ENCODE measurements at regions not wholly inside any gene's neighbourhood (a gene's known extent, or its start where the extent isn't known, plus 50 kb on each side); places are given as distances from the start of the nearest gene placed in this dataset.

DNA sequence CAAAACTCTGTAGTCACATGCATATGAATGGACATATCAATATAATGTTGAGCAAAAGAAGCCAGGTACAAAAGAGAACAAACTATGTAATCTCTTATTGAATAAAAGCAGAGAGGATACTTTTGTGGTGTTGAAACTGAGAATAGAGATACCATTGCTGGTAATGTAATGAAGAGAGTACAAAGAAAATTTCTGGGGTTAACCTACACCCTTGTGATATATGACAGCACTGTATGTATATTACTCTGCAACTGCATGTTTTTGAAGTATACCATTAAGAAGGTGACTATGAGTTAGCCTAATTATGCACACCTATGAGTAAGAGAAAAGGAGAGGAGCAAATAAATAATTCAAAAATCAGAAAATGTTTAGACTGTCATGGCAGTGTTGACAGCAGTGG lies 268.8 kb upstream of the DEFB112 start:
- H3K27me3 ChIP-seq (ENCODE audit: control insufficient read depth, insufficient read depth, low read length, poor library complexity, severe bottlenecking), result no peaks in the 10 kb centered on the region
- no peaks in the 10 kb centered on the region for H3K36me3 ChIP-seq (ENCODE audit: control insufficient read depth, insufficient read depth, low read length)
- H3K4me3 ChIP-seq (ENCODE audit: insufficient read depth, low read depth, low read length), result no peak overlapping the region
- H3K9me3 ChIP-seq (ENCODE audit: control insufficient read depth, low read length), result no peaks in the 10 kb centered on the region
- H3K27ac ChIP-seq (ENCODE audit: insufficient read depth, low read depth, low read length, poor library complexity, severe bottlenecking), result no peak overlapping the region
- no peaks in the 10 kb centered on the region for H3K4me1 ChIP-seq (ENCODE audit: control insufficient read depth, insufficient read depth, low read length)

DNA sequence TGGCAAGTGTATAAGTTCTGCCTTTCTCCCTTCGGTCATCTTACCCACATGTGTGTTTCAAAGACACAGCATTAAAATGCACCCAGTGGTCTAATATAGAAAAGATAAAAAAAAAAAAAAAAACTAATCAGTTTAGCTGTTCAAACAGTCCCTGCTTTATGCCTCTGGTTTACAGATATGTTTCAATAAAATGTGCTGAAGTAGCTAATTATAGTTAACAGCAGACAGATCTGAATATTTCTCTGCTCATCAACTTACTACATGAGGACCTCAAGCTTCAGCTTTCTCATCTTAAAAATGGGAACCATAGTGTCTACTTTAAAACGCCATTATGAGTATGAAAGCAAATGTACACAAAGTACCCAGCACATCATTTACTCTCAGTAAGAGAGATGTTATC lies 280.6 kb upstream of the DEFB112 start:
- no peaks in the 10 kb centered on the region for H3K9me3 ChIP-seq (ENCODE audit: control insufficient read depth, low read length)
- no peaks in the 10 kb centered on the region for H3K27me3 ChIP-seq (ENCODE audit: control insufficient read depth, insufficient read depth, low read length, poor library complexity, severe bottlenecking)
- WGBS, 2 experiments, result 90 to 100% methylated on average over 2 of the region's 2 CpGs
- no peaks in the 10 kb centered on the region for H3K36me3 ChIP-seq (ENCODE audit: control insufficient read depth, insufficient read depth, low read length)
- no peak overlapping the region for H3K4me3 ChIP-seq (ENCODE audit: insufficient read depth, low read depth, low read length)
- no peaks in the 10 kb centered on the region for H3K4me1 ChIP-seq (ENCODE audit: control insufficient read depth, insufficient read depth, low read length)
- H3K27ac ChIP-seq (ENCODE audit: insufficient read depth, low read depth, low read length, poor library complexity, severe bottlenecking), result no peak overlapping the region

GRCh38 chr6:50330963-50331362 lies 281.2 kb upstream of the DEFB112 start:
- Histone ChIP-seq H3K4me3 (ENCODE audit: insufficient read depth, low read depth, low read length) (no peak overlapping the region), H3K27ac (ENCODE audit: insufficient read depth, low read depth, low read length, poor library complexity, severe bottlenecking) (no peak overlapping the region), H3K36me3 (ENCODE audit: control insufficient read depth, insufficient read depth, low read length) (no peaks in the 10 kb centered on the region), H3K9me3 (ENCODE audit: control insufficient read depth, low read length) (no peaks in the 10 kb centered on the region), H3K27me3 (ENCODE audit: control insufficient read depth, insufficient read depth, low read length, poor library complexity, severe bottlenecking) (no peaks in the 10 kb centered on the region), H3K4me1 (ENCODE audit: control insufficient read depth, insufficient read depth, low read length) (no peaks in the 10 kb centered on the region)
- WGBS, 2 experiments, result 95 to 96% methylated on average over 3 of the region's 3 CpGs

DNA sequence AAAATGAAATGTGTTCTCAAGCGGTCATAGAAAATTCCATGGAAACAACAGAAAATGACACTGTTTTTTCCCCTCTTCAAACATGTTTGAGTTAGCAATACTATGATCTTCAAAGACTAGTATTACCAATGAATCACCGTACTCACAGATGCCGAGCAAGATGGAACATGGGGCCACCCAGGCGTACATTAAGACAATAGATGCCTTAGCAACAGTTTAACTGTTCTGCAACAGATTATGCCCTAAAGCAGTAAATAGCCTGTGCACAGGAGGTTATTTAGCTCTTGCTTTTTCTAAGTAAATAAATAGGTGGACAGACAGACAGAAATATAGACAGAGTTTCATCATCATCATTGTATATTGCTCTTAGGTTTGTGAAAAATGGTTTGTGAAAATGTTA lies 284.0 kb upstream of the DEFB112 start:
- no peaks in the 10 kb centered on the region for H3K9me3 ChIP-seq (ENCODE audit: control insufficient read depth, low read length)
- H3K4me1 ChIP-seq (ENCODE audit: control insufficient read depth, insufficient read depth, low read length), result no peaks in the 10 kb centered on the region
- no peaks in the 10 kb centered on the region for H3K36me3 ChIP-seq (ENCODE audit: control insufficient read depth, insufficient read depth, low read length)
- 96% methylated on average over 4 of the region's 4 CpGs for WGBS, 2 experiments
- H3K27me3 ChIP-seq (ENCODE audit: control insufficient read depth, insufficient read depth, low read length, poor library complexity, severe bottlenecking), result no peaks in the 10 kb centered on the region
- H3K27ac ChIP-seq (ENCODE audit: insufficient read depth, low read depth, low read length, poor library complexity, severe bottlenecking), result no peak overlapping the region
- H3K4me3 ChIP-seq (ENCODE audit: insufficient read depth, low read depth, low read length), result no peak overlapping the region

DNA sequence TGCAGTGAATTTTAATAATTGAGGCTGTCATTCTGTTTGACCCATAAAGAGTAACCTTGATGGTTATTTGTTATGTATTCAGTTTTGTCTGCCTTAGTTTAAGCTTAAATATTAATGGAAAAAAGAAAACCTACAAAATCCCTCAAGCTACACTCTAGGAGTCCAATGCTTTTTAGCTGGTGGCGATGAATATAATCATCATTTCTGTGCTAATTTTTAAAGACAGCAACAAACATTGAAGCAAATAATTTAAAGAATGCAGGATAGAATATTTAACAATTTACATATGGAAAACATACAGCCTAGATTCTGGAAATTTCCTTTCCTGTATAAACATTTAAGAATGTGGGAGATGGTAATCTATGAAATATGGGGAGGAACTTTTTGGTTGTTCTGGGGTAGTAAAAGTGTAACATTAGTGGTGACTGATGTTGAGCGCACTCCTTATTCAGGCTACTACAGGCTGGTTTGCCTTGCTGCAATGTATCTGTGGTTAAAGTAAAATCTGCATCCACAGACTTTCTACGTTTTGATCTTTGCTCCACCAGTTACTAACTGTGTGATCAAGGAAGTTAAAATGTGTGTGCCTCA lies 287.9 kb upstream of the DEFB112 start:
- no peak overlapping the region for H3K4me3 ChIP-seq (ENCODE audit: insufficient read depth, low read depth, low read length)
- 98 to 100% methylated on average over 2 to 3 of the region's 3 CpGs for WGBS, 2 experiments

DNA sequence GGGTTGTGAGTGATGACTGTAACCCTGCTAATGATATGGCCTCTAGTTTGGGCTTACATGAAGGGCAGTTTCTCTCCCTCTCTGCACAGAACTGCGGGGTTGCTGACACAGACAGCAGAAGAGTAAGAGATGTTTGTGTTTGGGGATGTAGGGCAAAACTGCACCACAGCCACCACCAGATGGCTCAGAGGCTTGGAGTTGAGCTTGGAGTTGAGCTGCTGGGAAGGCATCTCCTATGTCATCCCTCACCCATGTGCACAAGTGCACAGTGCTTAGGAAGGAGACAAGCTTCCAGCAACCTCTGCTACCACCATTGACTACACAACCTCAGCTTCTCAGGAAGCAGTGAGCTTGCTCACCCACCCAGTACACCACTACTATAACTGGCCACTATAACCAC lies 303.9 kb upstream of the DEFB112 start:
- Histone ChIP-seq H3K27me3 (ENCODE audit: control insufficient read depth, insufficient read depth, low read length, poor library complexity, severe bottlenecking) (no peaks in the 10 kb centered on the region), H3K4me3 (ENCODE audit: insufficient read depth, low read depth, low read length) (no peak overlapping the region), H3K27ac (ENCODE audit: insufficient read depth, low read depth, low read length, poor library complexity, severe bottlenecking) (no peak overlapping the region), H3K4me1 (ENCODE audit: control insufficient read depth, insufficient read depth, low read length) (no peaks in the 10 kb centered on the region), H3K9me3 (ENCODE audit: control insufficient read depth, low read length) (no peaks in the 10 kb centered on the region), H3K36me3 (ENCODE audit: control insufficient read depth, insufficient read depth, low read length) (no peaks in the 10 kb centered on the region)
- 80% methylated on average over 1 of the region's 1 CpG; no CpG with 5 or more reads in 1 of the 2 experiments for WGBS, 2 experiments

More for the DNA sequence above, 287.9 kb upstream of the DEFB112 start:
- Histone ChIP-seq H3K4me1 (ENCODE audit: control insufficient read depth, insufficient read depth, low read length) (no peaks in the 10 kb centered on the region), H3K27ac (ENCODE audit: insufficient read depth, low read depth, low read length, poor library complexity, severe bottlenecking) (no peak overlapping the region), H3K9me3 (ENCODE audit: control insufficient read depth, low read length) (no peaks in the 10 kb centered on the region), H3K27me3 (ENCODE audit: control insufficient read depth, insufficient read depth, low read length, poor library complexity, severe bottlenecking) (no peaks in the 10 kb centered on the region), H3K36me3 (ENCODE audit: control insufficient read depth, insufficient read depth, low read length) (no peaks in the 10 kb centered on the region)

DNA sequence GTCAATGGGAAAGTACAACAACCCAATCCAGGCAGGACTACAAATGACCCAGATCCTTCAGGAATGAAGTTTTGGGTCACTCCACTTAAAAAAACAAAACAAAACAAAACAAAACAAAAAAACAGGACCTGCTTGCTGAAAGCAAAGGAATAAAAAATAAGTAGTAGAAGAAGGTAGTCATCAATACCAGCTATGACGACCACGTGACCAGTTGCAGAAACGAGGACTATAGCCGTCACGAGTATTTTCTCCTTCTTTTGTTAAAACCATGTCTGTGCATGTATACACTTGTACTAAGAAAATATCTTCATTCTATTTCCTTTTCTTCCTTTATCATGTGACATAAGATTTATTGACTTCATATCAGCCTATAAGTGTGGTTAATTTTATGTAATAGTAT lies 308.4 kb upstream of the DEFB112 start:
- Histone ChIP-seq H3K36me3 (ENCODE audit: control insufficient read depth, insufficient read depth, low read length) (no peaks in the 10 kb centered on the region), H3K4me1 (ENCODE audit: control insufficient read depth, insufficient read depth, low read length) (no peaks in the 10 kb centered on the region), H3K9me3 (ENCODE audit: control insufficient read depth, low read length) (no peaks in the 10 kb centered on the region), H3K27ac (ENCODE audit: insufficient read depth, low read depth, low read length, poor library complexity, severe bottlenecking) (no peak overlapping the region), H3K27me3 (ENCODE audit: control insufficient read depth, insufficient read depth, low read length, poor library complexity, severe bottlenecking) (no peaks in the 10 kb centered on the region), H3K4me3 (ENCODE audit: insufficient read depth, low read depth, low read length) (no peak overlapping the region)
- WGBS, 2 experiments, result 92 to 94% methylated on average over 5 of the region's 5 CpGs

DNA sequence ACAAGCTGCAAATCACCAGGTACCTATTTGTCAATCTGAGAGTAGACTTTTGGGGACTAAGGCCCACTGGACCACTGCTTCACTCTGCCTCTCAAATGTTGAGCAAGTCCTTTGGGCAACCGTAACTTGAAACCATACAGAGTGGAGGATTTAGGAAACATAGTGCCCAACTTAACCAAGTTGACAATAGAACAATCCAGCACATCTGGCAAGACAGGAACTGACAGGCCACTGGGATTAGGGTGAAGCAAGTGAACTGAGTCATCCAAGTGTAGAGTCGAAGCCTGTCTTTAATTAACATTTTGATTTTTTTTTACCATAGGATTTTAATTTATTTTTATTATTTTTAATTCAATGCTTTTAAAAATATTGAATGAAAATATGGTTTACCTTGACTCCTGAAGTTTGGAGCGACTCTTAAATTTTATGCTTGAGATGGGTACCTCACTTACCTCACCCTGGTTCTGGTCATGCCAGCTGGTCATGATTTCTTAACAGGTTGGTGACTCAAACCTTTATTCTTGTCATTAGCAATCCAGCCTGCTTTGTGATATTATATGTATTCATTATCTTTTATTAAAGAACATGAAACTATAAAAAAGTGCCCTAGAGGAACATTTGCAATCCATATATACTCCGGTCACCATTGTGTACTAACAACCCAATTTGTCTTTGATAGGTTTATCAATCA lies 312.1 kb upstream of the DEFB112 start:
- Histone ChIP-seq H3K4me3 (ENCODE audit: insufficient read depth, low read depth, low read length) (no peak overlapping the region), H3K36me3 (ENCODE audit: control insufficient read depth, insufficient read depth, low read length) (no peaks in the 10 kb centered on the region), H3K27ac (ENCODE audit: insufficient read depth, low read depth, low read length, poor library complexity, severe bottlenecking) (no peak overlapping the region), H3K4me1 (ENCODE audit: control insufficient read depth, insufficient read depth, low read length) (no peaks in the 10 kb centered on the region), H3K27me3 (ENCODE audit: control insufficient read depth, insufficient read depth, low read length, poor library complexity, severe bottlenecking) (no peaks in the 10 kb centered on the region), H3K9me3 (ENCODE audit: control insufficient read depth, low read length) (no peaks in the 10 kb centered on the region)
- WGBS, 2 experiments, result 95 to 98% methylated on average over 3 to 4 of the region's 4 CpGs

- H3K4me1 ChIP-seq (ENCODE audit: control insufficient read depth, insufficient read depth, low read length), result no peaks in the 10 kb centered on the region
- no peaks in the 10 kb centered on the region for H3K9me3 ChIP-seq (ENCODE audit: control insufficient read depth, low read length)
- H3K4me3 ChIP-seq (ENCODE audit: insufficient read depth, low read depth, low read length), result no peak overlapping the region
- H3K27ac ChIP-seq (ENCODE audit: insufficient read depth, low read depth, low read length, poor library complexity, severe bottlenecking), result no peak overlapping the region
- WGBS, 2 experiments, result 92 to 100% methylated on average over 1 of the region's 1 CpG
- no peaks in the 10 kb centered on the region for H3K36me3 ChIP-seq (ENCODE audit: control insufficient read depth, insufficient read depth, low read length)
- no peaks in the 10 kb centered on the region for H3K27me3 ChIP-seq (ENCODE audit: control insufficient read depth, insufficient read depth, low read length, poor library complexity, severe bottlenecking)
Measured at GRCh38 chr6:50362706-50363105, 313.0 kb upstream of the DEFB112 start.

DNA sequence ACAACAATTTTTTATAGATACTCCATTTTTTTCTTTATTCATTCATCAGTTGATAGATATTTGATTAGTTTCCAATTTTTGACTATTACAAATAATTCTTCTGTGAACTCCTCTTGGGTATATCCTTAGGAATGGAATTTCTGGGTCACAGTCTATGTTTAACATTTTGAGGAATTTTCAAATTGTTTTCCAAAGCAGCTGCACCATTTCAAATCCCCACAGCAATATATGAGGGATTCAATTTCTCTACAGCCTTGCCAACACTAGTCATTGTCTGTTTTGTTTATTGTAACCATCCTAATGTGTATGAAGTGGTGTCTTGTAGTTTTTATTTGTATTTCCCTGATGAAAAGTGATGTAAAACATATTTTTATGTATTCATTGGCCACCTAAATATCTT lies 320.3 kb upstream of the DEFB112 start:
- no peaks in the 10 kb centered on the region for H3K4me1 ChIP-seq (ENCODE audit: control insufficient read depth, insufficient read depth, low read length)
- H3K36me3 ChIP-seq (ENCODE audit: control insufficient read depth, insufficient read depth, low read length), result no peaks in the 10 kb centered on the region
- no peaks in the 10 kb centered on the region for H3K27me3 ChIP-seq (ENCODE audit: control insufficient read depth, insufficient read depth, low read length, poor library complexity, severe bottlenecking)
- no peak overlapping the region for H3K4me3 ChIP-seq (ENCODE audit: insufficient read depth, low read depth, low read length)
- no peaks in the 10 kb centered on the region for H3K9me3 ChIP-seq (ENCODE audit: control insufficient read depth, low read length)
- H3K27ac ChIP-seq (ENCODE audit: insufficient read depth, low read depth, low read length, poor library complexity, severe bottlenecking), result no peak overlapping the region
